IMR-90 (cell line): ENCODE measurements at regions not wholly inside any gene's neighbourhood (a gene's known extent, or its start where the extent isn't known, plus 50 kb on each side); places are given as distances from the start of the nearest gene placed in this dataset.

Experiments
- ATAC-seq: fragments of 200-7000 bp; cut with Tn5 transposase; 2 replicates; pipeline ENCODE4 v1.9.1; 2020; ENCODE audit warnings: low read depth, mild to moderate bottlenecking, moderate library complexity
- BruUV-seq: library from RNA; stranded (reverse); fragments of 400-500 nt; replicated peaks from 2 replicates; lab custom pipeline; 2021; lab: Mats Ljungman, UMichigan
- CTCF ChIA-PET: fragments of 300-600 bp; formaldehyde crosslinking; extraction: SDS; loops from one replicate; lab custom pipeline; 2021; ENCODE audit warnings: antibody characterized with exemption; lab: Yijun Ruan, JAX
- POLR2A ChIA-PET: fragments of 300-600 bp; sonication (Branson Sonifier 250); formaldehyde crosslinking; loops from one replicate; lab custom pipeline; 2022; ENCODE audit warnings: antibody characterized with exemption; ENCODE audit not compliant: unreplicated experiment; lab: Charles Lee
- DNase-seq: peaks from one replicate; pipeline ENCODE4 v3.0.0; 2013
- H2AFZ ChIP-seq: replicated peaks from 2 replicates; pipeline ENCODE3; 2013; ENCODE audit warnings: low read length, mild to moderate bottlenecking; ENCODE audit not compliant: poor library complexity
- H2AK5ac ChIP-seq: 2 replicates; pipeline ENCODE4 v1.6.1; 2013; ENCODE audit warnings: low read depth, low read length, inconsistent platforms
- H2AK9ac ChIP-seq: replicated peaks from 2 replicates; pipeline ENCODE3; 2013; ENCODE audit warnings: mild to moderate bottlenecking, low read depth, low read length, moderate library complexity; ENCODE audit not compliant: poor library complexity
- H2BK120ac ChIP-seq: 2 replicates; pipeline ENCODE4 v1.6.1; 2013; ENCODE audit warnings: low read depth, low read length, inconsistent platforms
- H2BK15ac ChIP-seq: 3 replicates; pipeline ENCODE4 v1.6.1; 2013; ENCODE audit warnings: low read depth, low read length, inconsistent platforms
- H2BK20ac ChIP-seq: 2 replicates; pipeline ENCODE4 v1.6.1; 2013; ENCODE audit warnings: low read depth, mild to moderate bottlenecking, inconsistent platforms, low read length, moderate library complexity
- H2BK5ac ChIP-seq: 2 replicates; pipeline ENCODE4 v1.6.1; 2013; ENCODE audit warnings: mild to moderate bottlenecking, low read depth, low read length, inconsistent platforms; ENCODE audit not compliant: poor library complexity, severe bottlenecking
- H3K14ac ChIP-seq: replicated peaks from 2 replicates; pipeline ENCODE4 v1.6.1; 2013; ENCODE audit warnings: low read depth, low read length, inconsistent platforms
- H3K18ac ChIP-seq: 2 replicates; pipeline ENCODE4 v1.6.1; 2013; ENCODE audit warnings: low read depth, low read length, control low read depth
- H3K23ac ChIP-seq: 2 replicates; pipeline ENCODE4 v1.6.1; 2013; ENCODE audit warnings: low read depth, low read length, inconsistent platforms
- H3K27ac ChIP-seq: 2 replicates; pipeline ENCODE4 v1.5.1; 2013; ENCODE audit warnings: mild to moderate bottlenecking, control low read depth, low read length; ENCODE audit not compliant: insufficient read depth
- H3K27me3 ChIP-seq: 2 replicates; pipeline ENCODE4 v1.6.1; 2013; ENCODE audit warnings: low read length; ENCODE audit not compliant: control insufficient read depth, insufficient read depth
- H3K36me3 ChIP-seq: 2 replicates; pipeline ENCODE4 v1.6.1; 2013; ENCODE audit warnings: low read length, mixed read lengths; ENCODE audit not compliant: control insufficient read depth, insufficient read depth
- H3K4ac ChIP-seq: 2 replicates; pipeline ENCODE4 v1.6.1; 2013; ENCODE audit warnings: low read depth, low read length, inconsistent platforms
- H3K4me1 ChIP-seq: 2 replicates; pipeline ENCODE4 v1.6.1; 2013; ENCODE audit warnings: low read length, mixed read lengths; ENCODE audit not compliant: control insufficient read depth, insufficient read depth
- H3K4me2 ChIP-seq: 2 replicates; pipeline ENCODE4 v1.6.1; 2013; ENCODE audit warnings: low read depth, mild to moderate bottlenecking, control low read depth, low read length, moderate library complexity
- H3K4me3 ChIP-seq: 2 replicates; pipeline ENCODE4 v1.5.1; 2013; ENCODE audit warnings: low read depth, mild to moderate bottlenecking, control low read depth, low read length, moderate library complexity; ENCODE audit not compliant: insufficient read depth
- H3K56ac ChIP-seq: 2 replicates; pipeline ENCODE4 v1.6.1; 2013; ENCODE audit warnings: low read length, inconsistent platforms; ENCODE audit not compliant: insufficient read depth; ENCODE audit errors: extremely low read depth
- H3K79me1 ChIP-seq, 2 experiments: 2 replicates each; pipeline ENCODE4 v1.6.1; 2013; ENCODE audit warnings: low read length in 2 of 2, inconsistent platforms in 1 of 2, low read depth in 1 of 2
- H3K9ac ChIP-seq: 2 replicates; pipeline ENCODE4 v1.6.1; 2013; ENCODE audit warnings: low read depth, low read length, control low read depth
- H3K9me1 ChIP-seq: 2 replicates; pipeline ENCODE4 v1.6.1; 2013; ENCODE audit warnings: low read length, inconsistent platforms; ENCODE audit not compliant: insufficient read depth
- H3K9me3 ChIP-seq: 2 replicates; pipeline ENCODE4 v1.6.1; 2013; ENCODE audit warnings: low read length; ENCODE audit not compliant: control insufficient read depth, insufficient read depth
- H4K20me1 ChIP-seq: 2 replicates; pipeline ENCODE4 v1.6.1; 2013; ENCODE audit warnings: low read length, inconsistent platforms; ENCODE audit not compliant: insufficient read depth
- H4K5ac ChIP-seq: 2 replicates; pipeline ENCODE4 v1.6.1; 2013; ENCODE audit warnings: mild to moderate bottlenecking, low read depth, low read length, control low read depth
- H4K8ac ChIP-seq, 2 experiments: 2 replicates each; pipeline ENCODE4 v1.6.1; 2013; ENCODE audit warnings: low read depth in 2 of 2, low read length in 2 of 2, control low read depth in 1 of 2, inconsistent platforms in 1 of 2
- H4K91ac ChIP-seq: 2 replicates; pipeline ENCODE4 v1.6.1; 2013; ENCODE audit warnings: low read depth, low read length, inconsistent platforms; ENCODE audit not compliant: insufficient read depth
- BHLHE40 ChIP-seq: fragments of 150-350 bp; IDR thresholded peaks from 2 replicates; pipeline ENCODE4 v1.6.1; 2016; ENCODE audit warnings: mild to moderate bottlenecking, low read depth, low read length
- CEBPB ChIP-seq: IDR thresholded peaks from 2 replicates; pipeline ENCODE4 v1.6.1; 2012; ENCODE audit warnings: low read depth, low read length, improper control_type of control experiment
- CHD1 ChIP-seq: IDR thresholded peaks from 2 replicates; pipeline ENCODE4 v1.6.1; 2012; ENCODE audit warnings: low read depth, low read length, improper control_type of control experiment
- CTCF ChIP-seq: conservative IDR thresholded peaks from 2 replicates; pipeline ENCODE4 v1.5.1; 2012; ENCODE audit warnings: mild to moderate bottlenecking, low read depth, low read length, improper control_type of control experiment
- FOS ChIP-seq: fragments of 150-350 bp; IDR thresholded peaks from 2 replicates; pipeline ENCODE4 v1.6.1; 2016; ENCODE audit warnings: low read depth, low read length
- MAFK ChIP-seq: IDR thresholded peaks from 2 replicates; pipeline ENCODE4 v1.6.1; 2012; ENCODE audit warnings: low read depth, low read length, improper control_type of control experiment
- MAZ ChIP-seq: IDR thresholded peaks from 2 replicates; pipeline ENCODE4 v1.6.1; 2012; ENCODE audit warnings: low read depth, mild to moderate bottlenecking, low read length, improper control_type of control experiment, moderate library complexity, borderline replicate concordance
- MXI1 ChIP-seq: IDR thresholded peaks from 2 replicates; pipeline ENCODE4 v1.6.1; 2012; ENCODE audit warnings: low read depth, mild to moderate bottlenecking, low read length, moderate library complexity, borderline replicate concordance
- NFE2L2 ChIP-seq: fragments of 150-350 bp; IDR thresholded peaks from 2 replicates; pipeline ENCODE4 v1.6.1; 2016; ENCODE audit warnings: low read depth, mild to moderate bottlenecking, low read length
- POLR2A ChIP-seq: IDR thresholded peaks from 2 replicates; pipeline ENCODE4 v1.6.1; 2012; ENCODE audit warnings: mild to moderate bottlenecking, low read depth, low read length
- RAD21 ChIP-seq: IDR thresholded peaks from 2 replicates; pipeline ENCODE4 v1.6.1; 2012; ENCODE audit warnings: low read length, improper control_type of control experiment
- RCOR1 ChIP-seq: IDR thresholded peaks from 2 replicates; pipeline ENCODE4 v1.6.1; 2012; ENCODE audit warnings: mild to moderate bottlenecking, low read length, improper control_type of control experiment; ENCODE audit not compliant: insufficient replicate concordance
- RFX5 ChIP-seq: IDR thresholded peaks from 2 replicates; pipeline ENCODE4 v1.8.0; 2012; ENCODE audit warnings: low read depth, mild to moderate bottlenecking, low read length, moderate library complexity
- SMC3 ChIP-seq: fragments of 150-350 bp; IDR thresholded peaks from 2 replicates; pipeline ENCODE4 v1.6.1; 2016; ENCODE audit warnings: low read depth, mild to moderate bottlenecking, antibody characterized with exemption, low read length, moderate library complexity
- USF2 ChIP-seq: fragments of 150-350 bp; IDR thresholded peaks from 2 replicates; pipeline ENCODE4 v1.6.1; 2017; ENCODE audit warnings: mild to moderate bottlenecking, antibody characterized with exemption, low read length, low read depth
- WGBS, 2 experiments: methylation state at CpG; one replicate each; pipeline versions ENCODE4 v1.1.5 to v1.1.7; 2013; ENCODE audit warnings: missing lambda C conversion rate in 2 of 2; ENCODE audit not compliant: insufficient read length in 1 of 2; ENCODE audit errors: extremely low coverage in 2 of 2; 5-methylcytosine and 5-hydroxymethylcytosine counted together
- dilution Hi-C: fragments of 300-500 bp; cut with HindIII; formaldehyde crosslinking; loops from one replicate; pipeline ENCODE4 v1.14.3; 2018; ENCODE audit warnings: low sequenced_read_pairs; ENCODE audit not compliant: unreplicated experiment
- in situ Hi-C: fragments of 300-500 bp; cut with MboI; formaldehyde crosslinking; loops from 3 replicates; pipeline ENCODE4 v1.14.3; 2019; ENCODE audit warnings: low sequenced_read_pairs, inconsistent platforms, mixed read lengths
- intact Hi-C: fragments of 100-400 bp; cut with micrococcal nuclease; formaldehyde crosslinking; loops from 2 replicates; pipeline ENCODE4 v1.10.0; 2022

- Histone ChIP-seq H3K56ac (no peak overlapping the region), H2AFZ (no peak overlapping the region), H3K14ac (no peak overlapping the region), H3K4me3 (no peak overlapping the region), H2BK15ac (no peak overlapping the region), H2BK120ac (no peak overlapping the region), H3K23ac (no peak overlapping the region), H3K18ac (no peak overlapping the region), H3K36me3 (no peaks in the 10 kb centered on the region), H3K9me1 (peaks cover 5% of the 10 kb centered on the region; the same call in 1 of the 2 replicates), H3K4me1 (peaks cover 8% of the 10 kb centered on the region), H4K20me1 (no peaks in the 10 kb centered on the region), H4K5ac (no peak overlapping the region), H2AK9ac (no peak overlapping the region), H3K27ac (no peak overlapping the region), H4K91ac (no peak overlapping the region), H2BK20ac (no peak overlapping the region), H3K9me3 (no peaks in the 10 kb centered on the region), H3K9ac (no peak overlapping the region), H2AK5ac (no peak overlapping the region), H3K4ac (no peak overlapping the region), H3K4me2 (no peak overlapping the region), H4K8ac (no peak overlapping the region), H3K79me1 (no peaks in the 10 kb centered on the region), H2BK5ac (no peak overlapping the region), H3K27me3 (peaks cover 3% of the 10 kb centered on the region; the same call in 1 of the 2 replicates)
- DNase-seq: no peak
- dilution Hi-C loops (no loop called here), in situ Hi-C loops (no loop called here), intact Hi-C loops (no loop called here)
- no peak for ATAC-seq
- no TSS peak for BruUV-seq
- POLR2A ChIA-PET: no interaction called here
- TF ChIP-seq USF2 (no peak), MXI1 (no peak), MAZ (no peak), CHD1 (no peak), RAD21 (no peak), NFE2L2 (no peak), RFX5 (no peak), SMC3 (no peak), MAFK (no peak), POLR2A (no peak), CTCF (no peak), FOS (no peak), BHLHE40 (no peak), CEBPB (no peak), RCOR1 (no peak)
- WGBS, 2 experiments: 86% methylated on average over 7 of the region's 13 CpGs; no CpG with 5 or more reads in 1 of the 2 experiments
- CTCF ChIA-PET: no interaction called here
Observed at GRCh38 chr11:15884141-15884540, 472.2 kb downstream of the SOX6 start.
